GM12878 (cell line): ENCODE measurements at regions not wholly inside any gene's neighbourhood (a gene's known extent, or its start where the extent isn't known, plus 50 kb on each side); places are given as distances from the start of the nearest gene placed in this dataset.

ENCODE experiments used
- ATAC-seq: fragments of 200-7000 bp; cut with Tn5 transposase; 3 replicates; pipeline ENCODE4 v1.9.1; 2020; ENCODE audit warnings: mild to moderate bottlenecking, moderate library complexity
- BruUV-seq: library from RNA; stranded (reverse); fragments of 400-500 nt; replicated peaks from 2 replicates; lab custom pipeline; 2021; lab: Mats Ljungman, UMichigan
- CTCF ChIA-PET: fragments of 300-600 bp; sonication (Branson Sonifier 250); formaldehyde crosslinking; extraction: SDS; loops from one replicate; lab custom pipeline; 2021; ENCODE audit warnings: inconsistent platforms; lab: Yijun Ruan, JAX
- POLR2A ChIA-PET: fragments of 350-600 bp; formaldehyde crosslinking; extraction: SDS; loops from one replicate; lab custom pipeline; 2021; ENCODE audit warnings: inconsistent platforms; lab: Charles Lee
- RAD21 ChIA-PET: fragments of 300-600 bp; sonication (Branson Sonifier 250); formaldehyde crosslinking; loops from one replicate; lab custom pipeline; 2023; ENCODE audit warnings: antibody characterized with exemption; ENCODE audit not compliant: unreplicated experiment; lab: Charles Lee
- SMC1A ChIA-PET: fragments of 300-600 bp; sonication (Branson Sonifier 250); formaldehyde crosslinking; loops from one replicate; lab custom pipeline; 2023; ENCODE audit not compliant: unreplicated experiment, uncharacterized antibody; lab: Charles Lee
- DNase-seq: peaks from one replicate; pipeline ENCODE4 v3.0.0-alpha.2; 2011; ENCODE audit warnings: low read depth, low spot score
- FAIRE-seq: peaks from 3 replicates; lab custom pipeline; 2011; peaks lifted over from hg19 to GRCh38; lab: Jason Lieb, UNC
- H2AFZ ChIP-seq: 2 replicates; pipeline ENCODE4 v1.6.0; 2011; ENCODE audit warnings: low read depth, low read length, control low read depth; ENCODE audit not compliant: control insufficient read depth
- H3K27ac ChIP-seq: 2 replicates; pipeline ENCODE4 v1.5.1; 2011; ENCODE audit warnings: control low read depth; ENCODE audit not compliant: control insufficient read depth, insufficient read depth
- H3K27me3 ChIP-seq, 2 experiments: replicated peaks in 1 of 2; 2 replicates each; pipeline versions ENCODE4 v1.6.0 to v1.6.1; 2011; ENCODE audit warnings: low read length in 1 of 2; ENCODE audit not compliant: control insufficient read depth in 2 of 2, insufficient read depth in 2 of 2
- H3K36me3 ChIP-seq, 2 experiments: 2 replicates each; pipeline ENCODE4 v1.5.1; 2011; ENCODE audit warnings: low read length in 1 of 2; ENCODE audit not compliant: control insufficient read depth in 2 of 2, insufficient read depth in 2 of 2
- H3K4me1 ChIP-seq: 2 replicates; pipeline ENCODE4 v1.6.1; 2011; ENCODE audit warnings: mild to moderate bottlenecking, low read length, moderate library complexity, mixed read lengths; ENCODE audit not compliant: control insufficient read depth, insufficient read depth
- H3K4me2 ChIP-seq: 2 replicates; pipeline ENCODE4 v1.6.0; 2011; ENCODE audit warnings: control low read depth; ENCODE audit not compliant: control insufficient read depth, insufficient read depth
- H3K4me3 ChIP-seq: fragments of 200-600 bp; sonication (generic); 2 replicates; pipeline ENCODE4 v1.5.1; 2016
- H3K79me2 ChIP-seq: 2 replicates; pipeline ENCODE4 v1.6.0; 2011; ENCODE audit warnings: low read length; ENCODE audit not compliant: control insufficient read depth, insufficient read depth
- H3K9ac ChIP-seq: 2 replicates; pipeline ENCODE4 v1.8.0; 2011; ENCODE audit warnings: low read length, control low read depth, mixed read lengths; ENCODE audit not compliant: control insufficient read depth, insufficient read depth
- H3K9me3 ChIP-seq: replicated peaks from 3 replicates; pipeline ENCODE4 v1.5.1; 2011; ENCODE audit warnings: mild to moderate bottlenecking, low read length; ENCODE audit not compliant: control insufficient read depth, insufficient read depth
- H4K20me1 ChIP-seq: 2 replicates; pipeline ENCODE4 v1.6.0; 2011; ENCODE audit not compliant: control insufficient read depth, insufficient read depth
- ESRRA ChIP-seq: IDR thresholded peaks from 2 replicates; pipeline ENCODE4 v1.6.1; 2012; ENCODE audit warnings: mild to moderate bottlenecking, low read length, improper control_type of control experiment
- HCFC1 ChIP-seq: fragments of 150-350 bp; IDR thresholded peaks from 2 replicates; pipeline ENCODE4 v1.6.1; 2014; ENCODE audit warnings: low read length
- IKZF1 ChIP-seq: fragments of 450-650 bp; conservative IDR thresholded peaks from 2 replicates; pipeline ENCODE4 v1.6.1; 2017; ENCODE audit warnings: antibody characterized with exemption, mild to moderate bottlenecking
- JUND ChIP-seq: IDR thresholded peaks from 2 replicates; pipeline ENCODE4 v1.6.1; 2012; ENCODE audit warnings: low read depth, mild to moderate bottlenecking, low read length, improper control_type of control experiment, moderate library complexity
- KAT2A ChIP-seq: conservative IDR thresholded peaks from 2 replicates; pipeline ENCODE4 v1.6.1; 2011; ENCODE audit warnings: low read depth, low read length; ENCODE audit not compliant: control insufficient read depth
- MTA3 ChIP-seq: IDR thresholded peaks from 2 replicates; pipeline ENCODE4 v1.6.1; 2012; ENCODE audit warnings: low read length, inconsistent platforms, borderline replicate concordance
- NR2C1 ChIP-seq: fragments of 450-650 bp; IDR thresholded peaks from 2 replicates; pipeline ENCODE4 v1.6.1; 2017; ENCODE audit warnings: antibody characterized with exemption, mild to moderate bottlenecking, moderate library complexity
- PAX8 ChIP-seq: fragments of 450-650 bp; IDR thresholded peaks from 2 replicates; pipeline ENCODE4 v1.6.1; 2017; ENCODE audit warnings: mild to moderate bottlenecking, moderate library complexity
- POU2F2 ChIP-seq: IDR thresholded peaks from 3 replicates; pipeline ENCODE4 v1.6.1; 2011; ENCODE audit warnings: low read depth, mild to moderate bottlenecking, low read length, borderline replicate concordance
- RAD21 ChIP-seq: IDR thresholded peaks from 2 replicates; pipeline ENCODE4 v1.6.1; 2011; ENCODE audit warnings: mild to moderate bottlenecking, low read depth, low read length, moderate library complexity; ENCODE audit not compliant: insufficient read depth
- SMAD1 ChIP-seq: fragments of 450-650 bp; IDR thresholded peaks from 2 replicates; pipeline ENCODE4 v1.6.1; 2018; ENCODE audit warnings: mild to moderate bottlenecking, low read depth; ENCODE audit not compliant: partially characterized antibody
- SP1 ChIP-seq: IDR thresholded peaks from one replicate; pipeline ENCODE4 v1.6.1; 2011; ENCODE audit warnings: low read depth, low read length
- SRF ChIP-seq, 2 experiments: IDR thresholded peaks; 2 replicates each; pipeline ENCODE4 v1.6.1; 2011; ENCODE audit warnings: low read depth in 2 of 2, low read length in 2 of 2, mild to moderate bottlenecking in 1 of 2, moderate library complexity in 1 of 2
- TARDBP ChIP-seq: IDR thresholded peaks from 2 replicates; pipeline ENCODE4 v1.6.1; 2016; ENCODE audit warnings: borderline replicate concordance
- WGBS: methylation state at CpG from one replicate; pipeline ENCODE4 v1.1.6; 2016; ENCODE audit warnings: low lambda C conversion rate; ENCODE audit not compliant: insufficient replicate concordance, insufficient coverage; ENCODE audit errors: missing lambda C conversion rate; 5-methylcytosine and 5-hydroxymethylcytosine counted together
- in situ Hi-C: fragments of 300-500 bp; cut with MboI; formaldehyde crosslinking; loops from 9 replicates; pipeline ENCODE4 v1.14.3; 2018; ENCODE audit warnings: mixed read lengths
- intact Hi-C: fragments of 100-400 bp; cut with micrococcal nuclease; formaldehyde crosslinking; loops from one replicate; pipeline ENCODE4 v1.14.2; 2022; ENCODE audit not compliant: unreplicated experiment
- TF ChIP-seq, protein P1 (sequence below): IDR thresholded peaks from 2 replicates; pipeline ENCODE4 v1.6.1; 2012; ENCODE audit warnings: low read depth, low read length, improper control_type of control experiment
- TF ChIP-seq, protein P2 (sequence below): fragments of 450-650 bp; IDR thresholded peaks from 2 replicates; pipeline ENCODE4 v1.6.1; 2017; ENCODE audit warnings: mild to moderate bottlenecking, moderate library complexity
- TF ChIP-seq, protein P3 (sequence below): IDR thresholded peaks from 2 replicates; pipeline ENCODE4 v1.6.1; 2011; ENCODE audit warnings: mild to moderate bottlenecking, low read depth, low read length, moderate library complexity; ENCODE audit not compliant: insufficient replicate concordance
- TF ChIP-seq, protein P4 (sequence below): fragments of 450-650 bp; conservative IDR thresholded peaks from 2 replicates; pipeline ENCODE4 v1.6.1; 2017; ENCODE audit warnings: mild to moderate bottlenecking, moderate library complexity

DNA sequence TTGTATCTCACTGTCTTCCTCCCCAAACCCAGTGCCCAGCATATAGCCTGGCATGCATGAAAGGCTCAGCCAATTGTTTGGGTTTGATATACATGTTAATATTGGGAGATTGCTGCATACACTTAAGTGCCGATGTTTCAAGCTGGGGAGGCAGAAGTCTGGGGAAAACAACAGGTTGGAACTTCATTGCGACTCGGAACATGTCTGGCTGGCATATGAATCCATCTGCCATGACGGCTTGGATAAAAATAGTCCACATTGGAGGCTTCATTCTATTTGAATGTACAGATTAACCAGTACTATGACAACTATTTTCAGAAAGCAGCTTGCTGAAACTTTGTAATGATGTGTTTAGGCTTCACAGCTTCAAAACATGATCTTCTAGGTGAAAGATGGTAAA is 261.0 kb downstream of the CDH26 start:
- Histone ChIP-seq H3K9ac (no peak overlapping the region), H2AFZ (no peak overlapping the region), H3K4me3 (no peak overlapping the region), H3K4me1 (no peaks in the 10 kb centered on the region), H3K36me3 (no peaks in the 10 kb centered on the region), H3K79me2 (no peaks in the 10 kb centered on the region), H3K27me3 (no peaks in the 10 kb centered on the region), H3K9me3 (no peaks in the 10 kb centered on the region), H4K20me1 (no peaks in the 10 kb centered on the region), H3K27ac (no peak overlapping the region), H3K4me2 (no peak overlapping the region)
- CTCF ChIA-PET, result no interaction called here
- DNase-seq, result no peak
- POLR2A ChIA-PET, result no interaction called here
- no peak for ATAC-seq
- no TSS peak for BruUV-seq
- SMC1A ChIA-PET, result no interaction called here
- no peak for FAIRE-seq
- RAD21 ChIA-PET, result no interaction called here
- WGBS, result 12% methylated on average over 4 of the region's 4 CpGs
- intact Hi-C loops, result no loop called here
- in situ Hi-C loops, result no loop called here
- TF ChIP-seq IKZF1, result no peak
- TF ChIP-seq HCFC1, result no peak
- no peak for TF ChIP-seq NR2C1
- TF ChIP-seq SRF (IDR thresholded peaks at IDR 0.05; ENCODE audit: low read depth in 2 of 2, low read length in 2 of 2), result no peak
- no peak for TF ChIP-seq SP1
- TF ChIP-seq PAX8, result no peak
- no peak for TF ChIP-seq RAD21
- TF ChIP-seq SMAD1, result no peak
- no peak for TF ChIP-seq MTA3
- TF ChIP-seq POU2F2, result no peak
- TF ChIP-seq, protein P1, sequence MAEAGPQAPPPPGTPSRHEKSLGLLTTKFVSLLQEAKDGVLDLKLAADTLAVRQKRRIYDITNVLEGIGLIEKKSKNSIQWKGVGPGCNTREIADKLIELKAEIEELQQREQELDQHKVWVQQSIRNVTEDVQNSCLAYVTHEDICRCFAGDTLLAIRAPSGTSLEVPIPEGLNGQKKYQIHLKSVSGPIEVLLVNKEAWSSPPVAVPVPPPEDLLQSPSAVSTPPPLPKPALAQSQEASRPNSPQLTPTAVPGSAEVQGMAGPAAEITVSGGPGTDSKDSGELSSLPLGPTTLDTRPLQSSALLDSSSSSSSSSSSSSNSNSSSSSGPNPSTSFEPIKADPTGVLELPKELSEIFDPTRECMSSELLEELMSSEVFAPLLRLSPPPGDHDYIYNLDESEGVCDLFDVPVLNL, result no peak
- TF ChIP-seq, protein P2, sequence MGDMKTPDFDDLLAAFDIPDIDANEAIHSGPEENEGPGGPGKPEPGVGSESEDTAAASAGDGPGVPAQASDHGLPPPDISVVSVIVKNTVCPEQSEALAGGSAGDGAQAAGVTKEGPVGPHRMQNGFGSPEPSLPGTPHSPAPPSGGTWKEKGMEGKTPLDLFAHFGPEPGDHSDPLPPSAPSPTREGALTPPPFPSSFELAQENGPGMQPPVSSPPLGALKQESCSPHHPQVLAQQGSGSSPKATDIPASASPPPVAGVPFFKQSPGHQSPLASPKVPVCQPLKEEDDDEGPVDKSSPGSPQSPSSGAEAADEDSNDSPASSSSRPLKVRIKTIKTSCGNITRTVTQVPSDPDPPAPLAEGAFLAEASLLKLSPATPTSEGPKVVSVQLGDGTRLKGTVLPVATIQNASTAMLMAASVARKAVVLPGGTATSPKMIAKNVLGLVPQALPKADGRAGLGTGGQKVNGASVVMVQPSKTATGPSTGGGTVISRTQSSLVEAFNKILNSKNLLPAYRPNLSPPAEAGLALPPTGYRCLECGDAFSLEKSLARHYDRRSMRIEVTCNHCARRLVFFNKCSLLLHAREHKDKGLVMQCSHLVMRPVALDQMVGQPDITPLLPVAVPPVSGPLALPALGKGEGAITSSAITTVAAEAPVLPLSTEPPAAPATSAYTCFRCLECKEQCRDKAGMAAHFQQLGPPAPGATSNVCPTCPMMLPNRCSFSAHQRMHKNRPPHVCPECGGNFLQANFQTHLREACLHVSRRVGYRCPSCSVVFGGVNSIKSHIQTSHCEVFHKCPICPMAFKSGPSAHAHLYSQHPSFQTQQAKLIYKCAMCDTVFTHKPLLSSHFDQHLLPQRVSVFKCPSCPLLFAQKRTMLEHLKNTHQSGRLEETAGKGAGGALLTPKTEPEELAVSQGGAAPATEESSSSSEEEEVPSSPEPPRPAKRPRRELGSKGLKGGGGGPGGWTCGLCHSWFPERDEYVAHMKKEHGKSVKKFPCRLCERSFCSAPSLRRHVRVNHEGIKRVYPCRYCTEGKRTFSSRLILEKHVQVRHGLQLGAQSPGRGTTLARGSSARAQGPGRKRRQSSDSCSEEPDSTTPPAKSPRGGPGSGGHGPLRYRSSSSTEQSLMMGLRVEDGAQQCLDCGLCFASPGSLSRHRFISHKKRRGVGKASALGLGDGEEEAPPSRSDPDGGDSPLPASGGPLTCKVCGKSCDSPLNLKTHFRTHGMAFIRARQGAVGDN, result no peak
- TF ChIP-seq, protein P3, sequence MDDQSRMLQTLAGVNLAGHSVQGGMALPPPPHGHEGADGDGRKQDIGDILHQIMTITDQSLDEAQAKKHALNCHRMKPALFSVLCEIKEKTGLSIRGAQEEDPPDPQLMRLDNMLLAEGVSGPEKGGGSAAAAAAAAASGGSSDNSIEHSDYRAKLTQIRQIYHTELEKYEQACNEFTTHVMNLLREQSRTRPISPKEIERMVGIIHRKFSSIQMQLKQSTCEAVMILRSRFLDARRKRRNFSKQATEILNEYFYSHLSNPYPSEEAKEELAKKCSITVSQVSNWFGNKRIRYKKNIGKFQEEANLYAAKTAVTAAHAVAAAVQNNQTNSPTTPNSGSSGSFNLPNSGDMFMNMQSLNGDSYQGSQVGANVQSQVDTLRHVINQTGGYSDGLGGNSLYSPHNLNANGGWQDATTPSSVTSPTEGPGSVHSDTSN, result no peak
- no peak for TF ChIP-seq JUND
- TF ChIP-seq KAT2A, result no peak
- no peak for TF ChIP-seq TARDBP
- TF ChIP-seq ESRRA, result no peak
- TF ChIP-seq, protein P4, sequence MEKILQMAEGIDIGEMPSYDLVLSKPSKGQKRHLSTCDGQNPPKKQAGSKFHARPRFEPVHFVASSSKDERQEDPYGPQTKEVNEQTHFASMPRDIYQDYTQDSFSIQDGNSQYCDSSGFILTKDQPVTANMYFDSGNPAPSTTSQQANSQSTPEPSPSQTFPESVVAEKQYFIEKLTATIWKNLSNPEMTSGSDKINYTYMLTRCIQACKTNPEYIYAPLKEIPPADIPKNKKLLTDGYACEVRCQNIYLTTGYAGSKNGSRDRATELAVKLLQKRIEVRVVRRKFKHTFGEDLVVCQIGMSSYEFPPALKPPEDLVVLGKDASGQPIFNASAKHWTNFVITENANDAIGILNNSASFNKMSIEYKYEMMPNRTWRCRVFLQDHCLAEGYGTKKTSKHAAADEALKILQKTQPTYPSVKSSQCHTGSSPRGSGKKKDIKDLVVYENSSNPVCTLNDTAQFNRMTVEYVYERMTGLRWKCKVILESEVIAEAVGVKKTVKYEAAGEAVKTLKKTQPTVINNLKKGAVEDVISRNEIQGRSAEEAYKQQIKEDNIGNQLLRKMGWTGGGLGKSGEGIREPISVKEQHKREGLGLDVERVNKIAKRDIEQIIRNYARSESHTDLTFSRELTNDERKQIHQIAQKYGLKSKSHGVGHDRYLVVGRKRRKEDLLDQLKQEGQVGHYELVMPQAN, result no peak
